ENCODE measurements at regions not wholly inside any gene's neighbourhood (a gene's known extent, or its start where the extent isn't known, plus 50 kb on each side); places are given as distances from the start of the nearest gene placed in this dataset.
A peak's percentile ranks its signal among the peaks of the same experiment; 100 is the strongest.
"Not testable (repeated sequence)": the region's sequence is repeated elsewhere in the genome, so short reads cannot be mapped to it uniquely, and the experiment has no call there.

DNA sequence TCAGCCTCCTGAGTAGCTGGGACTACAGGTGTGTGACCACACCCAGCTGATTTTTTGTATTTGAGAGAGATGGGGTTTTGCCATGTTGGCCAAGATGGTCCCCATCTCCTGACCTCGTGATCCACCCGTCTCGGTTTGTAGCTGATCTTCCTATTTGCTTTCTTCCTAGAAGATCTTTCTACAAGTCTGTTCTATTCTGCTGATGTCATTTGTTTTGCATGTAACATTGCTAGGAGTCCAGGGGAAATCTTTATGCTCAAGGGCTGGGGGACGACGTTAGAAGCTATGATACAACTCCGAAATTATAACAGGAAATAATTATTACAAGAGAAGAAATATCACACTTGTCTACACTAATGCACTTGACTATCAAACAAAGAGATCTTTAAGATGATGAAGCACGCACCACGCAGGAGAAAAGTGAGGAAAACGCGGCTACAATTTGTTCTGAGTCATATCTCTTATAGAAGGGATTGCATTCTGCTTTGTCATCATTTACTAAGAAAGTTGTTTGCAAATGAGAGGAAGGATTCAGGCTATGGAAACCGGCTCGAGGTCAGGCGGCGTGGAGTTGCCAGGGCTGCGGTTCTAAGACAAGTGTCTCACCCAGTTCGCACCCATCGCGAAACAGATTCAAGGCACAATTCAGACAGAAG lies 103.0 kb upstream of the CARD11 start:
- H3K36me3 ChIP-seq = no peaks in the 10 kb centered on the region
- H3K4me3 ChIP-seq = no peak overlapping the region
- intact Hi-C loops (cut with DNase I; ENCODE audit: low total_unique reads) = no loop called here
- no peak overlapping the region for H3K27ac ChIP-seq
- H3K9me3 ChIP-seq = no peaks in the 10 kb centered on the region
- peak in 1 of 2 donors; percentile 33 for DNase-seq (ENCODE audit: low spot score in 2 of 2)
- no peaks in the 10 kb centered on the region for H3K27me3 ChIP-seq
- no peak for TF ChIP-seq POLR2A (IDR thresholded peaks at IDR 0.05)
- no peak for TF ChIP-seq POLR2AphosphoS5 (IDR thresholded peaks at IDR 0.05)
- TF ChIP-seq, protein P1, sequence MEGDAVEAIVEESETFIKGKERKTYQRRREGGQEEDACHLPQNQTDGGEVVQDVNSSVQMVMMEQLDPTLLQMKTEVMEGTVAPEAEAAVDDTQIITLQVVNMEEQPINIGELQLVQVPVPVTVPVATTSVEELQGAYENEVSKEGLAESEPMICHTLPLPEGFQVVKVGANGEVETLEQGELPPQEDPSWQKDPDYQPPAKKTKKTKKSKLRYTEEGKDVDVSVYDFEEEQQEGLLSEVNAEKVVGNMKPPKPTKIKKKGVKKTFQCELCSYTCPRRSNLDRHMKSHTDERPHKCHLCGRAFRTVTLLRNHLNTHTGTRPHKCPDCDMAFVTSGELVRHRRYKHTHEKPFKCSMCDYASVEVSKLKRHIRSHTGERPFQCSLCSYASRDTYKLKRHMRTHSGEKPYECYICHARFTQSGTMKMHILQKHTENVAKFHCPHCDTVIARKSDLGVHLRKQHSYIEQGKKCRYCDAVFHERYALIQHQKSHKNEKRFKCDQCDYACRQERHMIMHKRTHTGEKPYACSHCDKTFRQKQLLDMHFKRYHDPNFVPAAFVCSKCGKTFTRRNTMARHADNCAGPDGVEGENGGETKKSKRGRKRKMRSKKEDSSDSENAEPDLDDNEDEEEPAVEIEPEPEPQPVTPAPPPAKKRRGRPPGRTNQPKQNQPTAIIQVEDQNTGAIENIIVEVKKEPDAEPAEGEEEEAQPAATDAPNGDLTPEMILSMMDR (IDR thresholded peaks at IDR 0.05) = no peak
- no peaks in the 10 kb centered on the region for H3K4me1 ChIP-seq

GRCh38 chr7:3148471-3148870 lies 104.8 kb upstream of the CARD11 start:
- not testable (repeated sequence) for H3K27ac ChIP-seq, H3K4me1 ChIP-seq

GRCh38 chr7:3149231-3149995 lies 105.7 kb upstream of the CARD11 start:
- DNase-seq (ENCODE audit: low spot score in 2 of 2) = peak in 1 of 2 donors; percentile 19
- no peak for TF ChIP-seq POLR2AphosphoS5 (IDR thresholded peaks at IDR 0.05)
- Histone ChIP-seq H3K27ac (peak overlapping the region in 1 of 2 donors; percentile 25), H3K36me3 (no peaks in the 10 kb centered on the region), H3K4me1 (no peaks in the 10 kb centered on the region), H3K9me3 (no peaks in the 10 kb centered on the region), H3K4me3 (no peak overlapping the region), H3K27me3 (no peaks in the 10 kb centered on the region)
- intact Hi-C loops (cut with DNase I; ENCODE audit: low total_unique reads) = no loop called here

More at GRCh38 chr7:3148471-3148870, 104.8 kb upstream of the CARD11 start:
- intact Hi-C loops (cut with DNase I; ENCODE audit: low total_unique reads); H3K9me3 ChIP-seq; H3K4me3 ChIP-seq; H3K27me3 ChIP-seq; H3K36me3 ChIP-seq: not testable (repeated sequence)
- peak in 1 of 2 donors; percentile 12 for DNase-seq (ENCODE audit: low spot score in 2 of 2)

GRCh38 chr7:3150027-3150426 lies 106.4 kb upstream of the CARD11 start:
- DNase-seq (ENCODE audit: low spot score in 2 of 2) = no peak
- H3K4me3 ChIP-seq = no peak overlapping the region
- peaks cover 0 to 2% of the 10 kb centered on the region in 2 donors for H3K9me3 ChIP-seq
- TF ChIP-seq POLR2A (IDR thresholded peaks at IDR 0.05) (no peak), POLR2AphosphoS5 (IDR thresholded peaks at IDR 0.05) (no peak)
- TF ChIP-seq, protein P1 (IDR thresholded peaks at IDR 0.05) = no peak
- H3K27me3 ChIP-seq = no peaks in the 10 kb centered on the region
- intact Hi-C loops (cut with DNase I; ENCODE audit: low total_unique reads) = no loop called here
- H3K27ac ChIP-seq = no peak overlapping the region
- H3K4me1 ChIP-seq = no peaks in the 10 kb centered on the region
- no peaks in the 10 kb centered on the region for H3K36me3 ChIP-seq

GRCh38 chr7:3151784-3152183 lies 108.1 kb upstream of the CARD11 start:
- Histone ChIP-seq H3K4me1 (no peaks in the 10 kb centered on the region), H3K36me3 (no peaks in the 10 kb centered on the region), H3K27me3 (no peaks in the 10 kb centered on the region), H3K4me3 (no peak overlapping the region), H3K9me3 (peaks cover 0 to 5% of the 10 kb centered on the region in 2 donors), H3K27ac (no peak overlapping the region)
- no peak for TF ChIP-seq POLR2AphosphoS5 (IDR thresholded peaks at IDR 0.05)
- no peak for TF ChIP-seq POLR2A (IDR thresholded peaks at IDR 0.05)
- TF ChIP-seq, protein P1 (IDR thresholded peaks at IDR 0.05) = no peak
- no peak for DNase-seq (ENCODE audit: low spot score in 2 of 2)
- intact Hi-C loops (cut with DNase I; ENCODE audit: low total_unique reads) = no loop called here

- Histone ChIP-seq H3K4me3 (no peak overlapping the region), H3K27ac (no peak overlapping the region), H3K27me3 (no peaks in the 10 kb centered on the region), H3K36me3 (no peaks in the 10 kb centered on the region), H3K9me3 (peaks cover 0 to 5% of the 10 kb centered on the region in 2 donors), H3K4me1 (no peaks in the 10 kb centered on the region)
- DNase-seq (ENCODE audit: low spot score in 2 of 2) = no peak
- intact Hi-C loops (cut with DNase I; ENCODE audit: low total_unique reads) = no loop called here
- TF ChIP-seq POLR2A (IDR thresholded peaks at IDR 0.05) = no peak
Observed at GRCh38 chr7:3152714-3153113, 109.0 kb upstream of the CARD11 start.
